ENCODE measurements at regions not wholly inside any gene's neighbourhood (a gene's known extent, or its start where the extent isn't known, plus 50 kb on each side); places are given as distances from the start of the nearest gene placed in this dataset.

DNA sequence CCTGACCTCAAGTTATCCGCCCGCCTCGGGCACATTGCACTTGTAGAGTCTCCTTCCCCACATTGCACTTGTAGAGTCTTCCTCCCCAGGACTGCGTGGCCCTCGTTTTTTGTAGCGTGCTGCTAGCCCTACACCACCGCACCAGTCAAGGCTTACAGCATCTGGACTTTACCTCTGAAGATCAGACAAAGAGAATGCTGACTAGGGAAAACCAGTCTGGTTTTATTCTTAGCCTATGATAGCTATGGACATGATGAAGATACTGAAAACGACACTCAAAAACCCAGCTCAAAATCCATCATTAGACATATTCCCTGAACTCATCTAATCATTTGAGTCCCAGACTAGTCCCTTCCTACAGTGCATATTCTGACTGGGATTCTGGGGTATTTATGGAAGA lies 71.9 kb upstream of the AKR1E2 start:
- H3K9me3 Mint-ChIP-seq (ENCODE audit: low read depth, unreplicated experiment), result no peaks in the 10 kb centered on the region

GRCh38 chr10:4751211-4751610 lies 74.8 kb upstream of the AKR1E2 start:
- H3K27ac Mint-ChIP-seq (ENCODE audit: unreplicated experiment), result no peak overlapping the region
- intact Hi-C loops (cut with micrococcal nuclease; ENCODE audit: unreplicated experiment), result no loop called here
- CTCF ChIA-PET, result no interaction called here

More for the DNA sequence above, 71.9 kb upstream of the AKR1E2 start:
- no peak for DNase-seq
- Mint-ChIP-seq H3K27me3 (ENCODE audit: unreplicated experiment) (no peaks in the 10 kb centered on the region), H3K36me3 (ENCODE audit: insufficient read depth, unreplicated experiment) (peaks cover 25% of the 10 kb centered on the region), H3K27ac (ENCODE audit: unreplicated experiment) (no peak overlapping the region), H3K4me1 (ENCODE audit: low read depth, unreplicated experiment) (peaks cover 32% of the 10 kb centered on the region), H3K4me3 (ENCODE audit: low read depth, unreplicated experiment) (no peak overlapping the region)
- TF ChIP-seq, protein P1, sequence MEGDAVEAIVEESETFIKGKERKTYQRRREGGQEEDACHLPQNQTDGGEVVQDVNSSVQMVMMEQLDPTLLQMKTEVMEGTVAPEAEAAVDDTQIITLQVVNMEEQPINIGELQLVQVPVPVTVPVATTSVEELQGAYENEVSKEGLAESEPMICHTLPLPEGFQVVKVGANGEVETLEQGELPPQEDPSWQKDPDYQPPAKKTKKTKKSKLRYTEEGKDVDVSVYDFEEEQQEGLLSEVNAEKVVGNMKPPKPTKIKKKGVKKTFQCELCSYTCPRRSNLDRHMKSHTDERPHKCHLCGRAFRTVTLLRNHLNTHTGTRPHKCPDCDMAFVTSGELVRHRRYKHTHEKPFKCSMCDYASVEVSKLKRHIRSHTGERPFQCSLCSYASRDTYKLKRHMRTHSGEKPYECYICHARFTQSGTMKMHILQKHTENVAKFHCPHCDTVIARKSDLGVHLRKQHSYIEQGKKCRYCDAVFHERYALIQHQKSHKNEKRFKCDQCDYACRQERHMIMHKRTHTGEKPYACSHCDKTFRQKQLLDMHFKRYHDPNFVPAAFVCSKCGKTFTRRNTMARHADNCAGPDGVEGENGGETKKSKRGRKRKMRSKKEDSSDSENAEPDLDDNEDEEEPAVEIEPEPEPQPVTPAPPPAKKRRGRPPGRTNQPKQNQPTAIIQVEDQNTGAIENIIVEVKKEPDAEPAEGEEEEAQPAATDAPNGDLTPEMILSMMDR (IDR thresholded peaks at IDR 0.05; ENCODE audit: unreplicated experiment), result no peak
- CTCF ChIA-PET, result no interaction called here
- intact Hi-C loops (cut with micrococcal nuclease; ENCODE audit: unreplicated experiment), result no loop called here
- BruUV-seq (replicated peaks), result no TSS peak

DNA sequence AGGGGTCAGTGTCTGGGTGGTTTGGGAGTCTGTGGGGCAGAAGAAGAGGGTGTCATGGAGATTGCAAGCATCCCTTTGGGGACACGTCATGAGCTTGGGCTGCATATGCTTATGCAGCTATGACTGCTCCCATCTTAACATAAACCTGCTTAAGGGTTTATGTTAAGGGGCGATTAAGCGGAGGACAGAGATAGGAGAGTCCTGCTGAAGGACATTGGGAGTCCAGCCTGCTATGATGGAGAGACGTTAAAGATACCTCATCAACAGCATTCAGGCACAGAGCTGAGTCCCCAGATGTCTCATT lies 76.8 kb upstream of the AKR1E2 start:
- Mint-ChIP-seq H3K4me1 (ENCODE audit: low read depth, unreplicated experiment) (peaks cover 25% of the 10 kb centered on the region), H3K4me3 (ENCODE audit: low read depth, unreplicated experiment) (no peak overlapping the region), H3K36me3 (ENCODE audit: insufficient read depth, unreplicated experiment) (peaks cover 5% of the 10 kb centered on the region), H3K27me3 (ENCODE audit: unreplicated experiment) (no peaks in the 10 kb centered on the region), H3K9me3 (ENCODE audit: low read depth, unreplicated experiment) (peaks cover 2% of the 10 kb centered on the region), H3K27ac (ENCODE audit: unreplicated experiment) (peak overlapping the region; percentile 59)
- DNase-seq, result no peak
- no TSS peak for BruUV-seq (replicated peaks)
- CTCF ChIA-PET, result no interaction called here
- intact Hi-C loops (cut with micrococcal nuclease; ENCODE audit: unreplicated experiment), result no loop called here
- TF ChIP-seq, protein P1 (IDR thresholded peaks at IDR 0.05; ENCODE audit: unreplicated experiment), result no peak

More at GRCh38 chr10:4751211-4751610, 74.8 kb upstream of the AKR1E2 start:
- H3K4me1 Mint-ChIP-seq (ENCODE audit: low read depth, unreplicated experiment), result peaks cover 28% of the 10 kb centered on the region
- TF ChIP-seq, protein P1 (IDR thresholded peaks at IDR 0.05; ENCODE audit: unreplicated experiment), result no peak
- DNase-seq, result no peak
- no peak overlapping the region for H3K4me3 Mint-ChIP-seq (ENCODE audit: low read depth, unreplicated experiment)
- peaks cover 12% of the 10 kb centered on the region for H3K36me3 Mint-ChIP-seq (ENCODE audit: insufficient read depth, unreplicated experiment)
- peaks cover 2% of the 10 kb centered on the region for H3K9me3 Mint-ChIP-seq (ENCODE audit: low read depth, unreplicated experiment)
- H3K27me3 Mint-ChIP-seq (ENCODE audit: unreplicated experiment), result no peaks in the 10 kb centered on the region
- BruUV-seq (replicated peaks), result no TSS peak

DNA sequence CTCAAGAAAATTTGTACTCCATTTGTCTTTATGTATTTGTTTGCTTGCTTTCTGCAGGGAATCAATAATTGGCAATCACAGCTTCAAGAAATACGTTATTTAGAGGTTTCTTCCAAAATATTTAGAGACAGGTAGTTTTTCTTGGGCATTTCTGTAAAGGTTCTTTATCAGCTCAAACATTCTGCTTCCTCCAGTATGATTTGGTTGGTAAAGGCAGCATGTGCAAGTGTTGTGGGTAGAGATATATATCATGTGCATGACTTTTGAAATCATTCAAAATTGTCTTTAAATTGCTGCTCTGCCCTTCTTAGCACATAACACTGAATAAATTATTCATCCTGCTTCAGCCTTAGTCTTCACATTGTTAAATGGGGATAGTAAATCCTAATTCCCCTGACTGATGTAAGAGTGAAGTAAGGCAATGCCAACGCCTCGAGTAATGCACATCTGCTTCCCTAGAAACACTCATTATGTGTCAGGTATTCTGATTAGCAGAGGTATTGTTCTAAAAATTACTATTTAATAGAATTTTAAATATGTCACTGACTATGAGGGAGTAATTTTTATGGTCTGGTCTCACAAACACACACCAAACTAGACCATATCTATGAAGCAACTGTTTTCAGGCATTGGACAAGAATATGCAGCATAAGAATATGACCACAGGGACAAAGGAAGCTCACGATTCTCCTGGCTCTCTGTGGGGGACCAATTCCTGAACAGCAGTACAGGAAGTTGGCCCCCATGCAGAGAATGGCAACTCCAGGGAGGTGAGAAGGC lies 77.3 kb upstream of the AKR1E2 start:
- Mint-ChIP-seq H3K36me3 (ENCODE audit: insufficient read depth, unreplicated experiment) (peaks cover 8% of the 10 kb centered on the region), H3K4me1 (ENCODE audit: low read depth, unreplicated experiment) (peaks cover 20% of the 10 kb centered on the region), H3K9me3 (ENCODE audit: low read depth, unreplicated experiment) (peaks cover 4% of the 10 kb centered on the region), H3K27me3 (ENCODE audit: unreplicated experiment) (no peaks in the 10 kb centered on the region), H3K27ac (ENCODE audit: unreplicated experiment) (peak overlapping the region; percentile 59), H3K4me3 (ENCODE audit: low read depth, unreplicated experiment) (no peak overlapping the region)
- intact Hi-C loops (cut with micrococcal nuclease; ENCODE audit: unreplicated experiment), result no loop called here
- no TSS peak for BruUV-seq (replicated peaks)
- TF ChIP-seq, protein P1 (IDR thresholded peaks at IDR 0.05; ENCODE audit: unreplicated experiment), result no peak
- CTCF ChIA-PET, result no interaction called here
- DNase-seq, result no peak

All from Calu3 (cell line).